Vagina (tissue), 2 donors: ENCODE measurements at regions not wholly inside any gene's neighbourhood (a gene's known extent, or its start where the extent isn't known, plus 50 kb on each side); places are given as distances from the start of the nearest gene placed in this dataset.

Experiments
- DNase-seq, 2 donors: peaks; one replicate each; pipeline ENCODE4 v3.0.0-alpha.2; 2017; ENCODE audit errors: extremely low spot score in 2 of 2
- H3K27ac ChIP-seq: fragments of 200-600 bp; sonication (generic); one replicate; pipeline ENCODE4 v1.5.1; 2019
- H3K27me3 ChIP-seq: fragments of 200-600 bp; sonication (generic); one replicate; pipeline ENCODE4 v1.5.1; 2019
- H3K36me3 ChIP-seq, 2 donors: fragments of 200-600 bp; sonication (generic); one replicate each; pipeline ENCODE4 v1.5.1; 2017 to 2019
- H3K4me1 ChIP-seq: fragments of 200-600 bp; sonication (generic); one replicate; pipeline ENCODE4 v1.5.1; 2019
- H3K4me3 ChIP-seq, 2 donors: fragments of 200-600 bp; sonication (generic); 1 replicate in 1 of 2; 2 replicates in 1 of 2; pipeline ENCODE4 v1.5.1; 2016 to 2019
- H3K9me3 ChIP-seq: fragments of 200-600 bp; sonication (generic); one replicate; pipeline ENCODE4 v1.5.1; 2019
- POLR2A ChIP-seq, 2 donors: fragments of 450-650 bp; IDR thresholded peaks; one replicate each; pipeline ENCODE4 v1.6.1; 2017; ENCODE audit warnings: antibody characterized with exemption in 2 of 2, mild to moderate bottlenecking in 2 of 2, moderate library complexity in 2 of 2
- POLR2AphosphoS5 ChIP-seq, 2 donors: sonication (generic); formaldehyde crosslinking; IDR thresholded peaks; one replicate each; pipeline ENCODE4 v1.9.0; 2017; ENCODE audit warnings: antibody characterized with exemption in 2 of 2, mild to moderate bottlenecking in 2 of 2, low read depth in 1 of 2; ENCODE audit not compliant: insufficient read depth in 1 of 2
- intact Hi-C: fragments of 100-400 bp; cut with DNase I; formaldehyde crosslinking; loops from one replicate; pipeline ENCODE4 v1.15.1; 2023
- TF ChIP-seq, protein P1 (sequence below), 3 experiments: fragments of 450-650 bp in 2 of 3; fragments of 200-600 bp in 1 of 3; sonication (generic) in 1 of 3; IDR thresholded peaks; one replicate each; pipeline ENCODE4 v1.5.1; 2017 to 2019; ENCODE audit warnings: antibody characterized with exemption in 3 of 3, mild to moderate bottlenecking in 2 of 3, moderate library complexity in 2 of 3

DNA sequence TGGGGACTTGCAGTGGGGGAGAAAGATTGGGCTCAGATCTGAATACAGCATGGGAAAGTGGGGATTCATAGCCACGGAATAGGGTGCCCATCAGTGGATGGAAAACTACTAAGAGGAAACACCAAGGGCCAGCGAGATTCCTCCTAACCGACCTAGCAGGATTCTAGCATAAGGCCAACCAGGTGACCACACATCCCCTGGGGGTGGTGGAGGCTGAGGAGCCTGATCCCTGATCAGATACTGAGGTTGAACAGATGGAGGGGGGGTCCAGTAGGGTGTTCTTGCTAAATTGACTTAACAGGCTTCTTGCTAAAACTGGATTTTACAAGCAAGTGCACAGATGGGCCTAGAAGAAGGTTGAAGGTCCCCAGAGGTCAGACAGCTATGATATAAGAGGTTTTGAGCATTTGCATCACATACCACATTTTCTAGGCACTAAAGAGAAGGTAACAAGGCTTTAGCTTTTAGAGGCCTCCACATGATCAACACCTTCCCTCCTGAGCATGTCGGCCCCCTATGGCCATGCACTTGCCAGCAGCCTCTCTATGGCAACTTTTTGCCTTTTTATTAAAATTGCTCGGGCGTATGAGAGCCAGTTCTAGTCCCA, 69.1 kb upstream of the PUDP start:
- no peaks in the 10 kb centered on the region for H3K27me3 ChIP-seq
- intact Hi-C loops, result no loop called here
- H3K9me3 ChIP-seq, result no peaks in the 10 kb centered on the region
- no peaks in the 10 kb centered on the region for H3K36me3 ChIP-seq
- no peak overlapping the region for H3K27ac ChIP-seq
- TF ChIP-seq POLR2AphosphoS5 (IDR thresholded peaks at IDR 0.05; ENCODE audit: insufficient read depth in 1 of 2, low read depth in 1 of 2) (no peak), POLR2A (IDR thresholded peaks at IDR 0.05) (no peak)
- TF ChIP-seq, protein P1, sequence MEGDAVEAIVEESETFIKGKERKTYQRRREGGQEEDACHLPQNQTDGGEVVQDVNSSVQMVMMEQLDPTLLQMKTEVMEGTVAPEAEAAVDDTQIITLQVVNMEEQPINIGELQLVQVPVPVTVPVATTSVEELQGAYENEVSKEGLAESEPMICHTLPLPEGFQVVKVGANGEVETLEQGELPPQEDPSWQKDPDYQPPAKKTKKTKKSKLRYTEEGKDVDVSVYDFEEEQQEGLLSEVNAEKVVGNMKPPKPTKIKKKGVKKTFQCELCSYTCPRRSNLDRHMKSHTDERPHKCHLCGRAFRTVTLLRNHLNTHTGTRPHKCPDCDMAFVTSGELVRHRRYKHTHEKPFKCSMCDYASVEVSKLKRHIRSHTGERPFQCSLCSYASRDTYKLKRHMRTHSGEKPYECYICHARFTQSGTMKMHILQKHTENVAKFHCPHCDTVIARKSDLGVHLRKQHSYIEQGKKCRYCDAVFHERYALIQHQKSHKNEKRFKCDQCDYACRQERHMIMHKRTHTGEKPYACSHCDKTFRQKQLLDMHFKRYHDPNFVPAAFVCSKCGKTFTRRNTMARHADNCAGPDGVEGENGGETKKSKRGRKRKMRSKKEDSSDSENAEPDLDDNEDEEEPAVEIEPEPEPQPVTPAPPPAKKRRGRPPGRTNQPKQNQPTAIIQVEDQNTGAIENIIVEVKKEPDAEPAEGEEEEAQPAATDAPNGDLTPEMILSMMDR (IDR thresholded peaks at IDR 0.05), result no peak
- no peaks in the 10 kb centered on the region for H3K4me1 ChIP-seq
- H3K4me3 ChIP-seq, result no peak overlapping the region
- no peak for DNase-seq

DNA sequence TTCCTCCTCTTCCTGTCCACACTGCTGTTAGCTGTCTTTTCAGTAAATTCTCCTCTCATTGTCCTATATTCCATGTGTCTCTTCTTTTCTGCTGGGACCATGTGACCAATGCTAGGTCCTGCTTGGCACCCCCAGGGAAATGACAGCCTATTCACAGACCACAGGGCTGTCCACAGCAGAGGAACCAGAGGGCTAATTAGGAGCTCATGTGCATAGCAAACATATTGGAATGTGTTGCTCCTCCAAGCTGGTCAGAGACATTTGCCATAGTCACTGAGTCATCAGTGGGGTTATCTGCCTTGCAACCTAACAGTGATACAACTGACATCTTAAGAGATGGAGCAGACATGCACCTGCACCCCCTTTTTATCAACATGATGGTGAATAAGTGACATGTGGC, 67.9 kb upstream of the PUDP start:
- H3K4me1 ChIP-seq, result no peaks in the 10 kb centered on the region
- H3K36me3 ChIP-seq, result no peaks in the 10 kb centered on the region
- DNase-seq, result no peak
- TF ChIP-seq, protein P1 (IDR thresholded peaks at IDR 0.05), result no peak
- TF ChIP-seq POLR2A (IDR thresholded peaks at IDR 0.05) (no peak), POLR2AphosphoS5 (IDR thresholded peaks at IDR 0.05; ENCODE audit: insufficient read depth in 1 of 2, low read depth in 1 of 2) (no peak)
- no peak overlapping the region for H3K4me3 ChIP-seq
- no peaks in the 10 kb centered on the region for H3K27me3 ChIP-seq
- no peak overlapping the region for H3K27ac ChIP-seq
- intact Hi-C loops, result no loop called here
- H3K9me3 ChIP-seq, result no peaks in the 10 kb centered on the region

DNA sequence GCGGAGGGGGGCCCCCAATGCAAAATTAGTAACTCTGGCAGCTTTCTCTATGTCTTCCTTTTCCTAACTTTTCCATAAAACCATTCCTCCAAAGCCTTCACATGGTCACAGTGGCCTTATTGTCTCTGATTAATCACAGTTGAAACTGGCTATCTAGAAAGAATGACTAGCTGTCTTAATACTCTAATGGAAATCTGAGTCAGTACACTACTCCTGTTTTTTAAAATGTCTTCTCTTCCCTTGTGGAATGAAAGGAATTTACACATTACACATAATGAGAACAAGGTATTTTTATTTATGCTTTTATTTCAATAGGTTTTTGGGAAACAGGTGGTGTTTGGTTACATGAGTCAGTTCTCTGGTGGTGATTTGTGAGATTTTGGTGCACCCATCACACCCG, 66.3 kb upstream of the PUDP start:
- H3K4me1 ChIP-seq, result no peaks in the 10 kb centered on the region
- no peak overlapping the region for H3K4me3 ChIP-seq
- no peaks in the 10 kb centered on the region for H3K36me3 ChIP-seq
- intact Hi-C loops, result no loop called here
- no peaks in the 10 kb centered on the region for H3K27me3 ChIP-seq
- DNase-seq, result no peak
- no peak for TF ChIP-seq POLR2AphosphoS5 (IDR thresholded peaks at IDR 0.05; ENCODE audit: insufficient read depth in 1 of 2, low read depth in 1 of 2)
- TF ChIP-seq, protein P1 (IDR thresholded peaks at IDR 0.05), result no peak
- no peak for TF ChIP-seq POLR2A (IDR thresholded peaks at IDR 0.05)
- no peak overlapping the region for H3K27ac ChIP-seq
- no peaks in the 10 kb centered on the region for H3K9me3 ChIP-seq

DNA sequence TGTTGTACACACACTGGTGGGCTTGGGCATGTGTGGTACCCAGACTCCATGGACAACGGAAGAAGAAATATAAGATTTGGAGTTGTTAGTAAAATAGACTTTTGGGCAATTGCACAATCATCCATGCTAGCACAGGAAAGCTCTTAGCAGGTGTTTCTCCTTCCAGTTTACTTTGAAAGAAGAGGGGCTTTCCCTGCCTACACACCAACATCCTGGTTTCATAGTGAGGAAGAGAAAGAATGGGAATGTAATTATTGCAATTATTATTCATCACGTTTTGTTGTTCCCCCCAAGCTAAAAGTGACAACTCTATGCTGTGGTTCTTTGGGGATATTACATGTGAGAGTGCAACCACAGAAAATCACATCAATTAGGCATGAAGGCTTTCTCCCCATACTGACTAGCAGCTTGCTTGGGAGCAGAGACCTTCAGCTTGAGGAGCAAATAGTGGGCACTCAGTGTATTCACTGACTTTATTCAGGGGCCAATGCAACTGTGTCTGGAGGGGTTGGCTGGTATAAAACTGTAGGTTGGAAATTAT, 57.2 kb upstream of the PUDP start:
- no peak for DNase-seq
- no peaks in the 10 kb centered on the region for H3K4me1 ChIP-seq
- H3K27ac ChIP-seq, result no peak overlapping the region
- TF ChIP-seq POLR2AphosphoS5 (IDR thresholded peaks at IDR 0.05; ENCODE audit: insufficient read depth in 1 of 2, low read depth in 1 of 2), result no peak
- no peak for TF ChIP-seq POLR2A (IDR thresholded peaks at IDR 0.05)
- TF ChIP-seq, protein P1 (IDR thresholded peaks at IDR 0.05), result no peak
- H3K36me3 ChIP-seq, result no peaks in the 10 kb centered on the region
- no peak overlapping the region for H3K4me3 ChIP-seq
- no peaks in the 10 kb centered on the region for H3K9me3 ChIP-seq
- intact Hi-C loops, result no loop called here
- H3K27me3 ChIP-seq, result no peaks in the 10 kb centered on the region

DNA sequence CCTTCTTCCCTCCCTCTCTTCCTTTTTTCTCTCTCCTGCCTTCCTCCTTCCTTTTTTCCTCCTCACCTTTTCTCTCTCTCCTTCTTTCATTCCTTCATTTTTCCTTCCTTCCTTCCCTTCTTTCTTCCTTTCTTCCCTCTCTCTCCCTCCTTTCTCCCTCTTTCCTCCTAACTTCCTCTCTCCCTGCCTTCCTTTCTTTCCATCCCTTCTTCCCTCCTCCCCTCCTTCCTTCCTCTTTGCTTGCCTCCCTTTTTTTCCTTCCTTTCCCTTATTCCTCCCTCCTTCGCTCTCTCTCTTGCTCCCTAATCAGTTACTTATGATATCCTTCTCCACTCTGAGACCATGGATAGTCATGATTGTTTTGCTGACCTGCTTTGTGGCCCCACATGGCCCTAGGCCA, 56.7 kb upstream of the PUDP start:
- TF ChIP-seq, protein P1 (IDR thresholded peaks at IDR 0.05), result no peak
- TF ChIP-seq POLR2A (IDR thresholded peaks at IDR 0.05), result no peak
- TF ChIP-seq POLR2AphosphoS5 (IDR thresholded peaks at IDR 0.05; ENCODE audit: insufficient read depth in 1 of 2, low read depth in 1 of 2), result no peak
- no peak overlapping the region for H3K4me3 ChIP-seq
- H3K9me3 ChIP-seq, result no peaks in the 10 kb centered on the region
- no peaks in the 10 kb centered on the region for H3K36me3 ChIP-seq
- DNase-seq, result no peak
- intact Hi-C loops, result no loop called here
- H3K27ac ChIP-seq, result no peak overlapping the region
- no peaks in the 10 kb centered on the region for H3K27me3 ChIP-seq
- no peaks in the 10 kb centered on the region for H3K4me1 ChIP-seq
